Central memory CD8-positive, alpha-beta T cell (primary cell): ENCODE measurements at regions not wholly inside any gene's neighbourhood (a gene's known extent, or its start where the extent isn't known, plus 50 kb on each side); places are given as distances from the start of the nearest gene placed in this dataset.
"Not testable (repeated sequence)": the region's sequence is repeated elsewhere in the genome, so short reads cannot be mapped to it uniquely, and the experiment has no call there.

Experiments used
- ATAC-seq: fragments of 150-1000 bp; cut with Tn5 transposase; replicated peaks from 2 replicates; pipeline ENCODE4 v1.10.0; 2022; ENCODE audit warnings: mild to moderate bottlenecking, moderate FRiP score, moderate number of reproducible peaks; ENCODE audit not compliant: poor library complexity, severe bottlenecking; ENCODE audit errors: extremely low read depth
- DNase-seq, 2 donors: peaks; one replicate each; pipeline ENCODE4 v3.0.0; 2021; ENCODE audit warnings: low spot score in 2 of 2
- H3K27ac Mint-ChIP-seq: one replicate; pipeline ENCODE4 v1.8.0; 2022; ENCODE audit warnings: low read depth, mild to moderate bottlenecking, moderate library complexity, mixed read lengths
- H3K27me3 Mint-ChIP-seq: one replicate; pipeline ENCODE4 v1.8.0; 2022; ENCODE audit warnings: mixed read lengths
- H3K36me3 Mint-ChIP-seq: one replicate; pipeline ENCODE4 v1.8.0; 2022; ENCODE audit warnings: mild to moderate bottlenecking, moderate library complexity, mixed read lengths; ENCODE audit not compliant: insufficient read depth
- H3K4me1 Mint-ChIP-seq: one replicate; pipeline ENCODE4 v1.8.0; 2022; ENCODE audit warnings: mixed read lengths
- H3K4me3 Mint-ChIP-seq: one replicate; pipeline ENCODE4 v1.8.0; 2022; ENCODE audit warnings: mild to moderate bottlenecking, moderate library complexity, mixed read lengths
- H3K9me3 Mint-ChIP-seq: one replicate; pipeline ENCODE4 v1.8.0; 2022; ENCODE audit warnings: mixed read lengths

GRCh38 chr2:185954389-185954788 lies 215.8 kb downstream of the FSIP2 start:
- ATAC-seq: no peak
- H3K4me1 Mint-ChIP-seq: no peaks in the 10 kb centered on the region
- no peaks in the 10 kb centered on the region for H3K27me3 Mint-ChIP-seq
- DNase-seq: no peak
- H3K9me3 Mint-ChIP-seq: peaks cover 6% of the 10 kb centered on the region
- no peak overlapping the region for H3K4me3 Mint-ChIP-seq
- H3K27ac Mint-ChIP-seq: no peak overlapping the region
- H3K36me3 Mint-ChIP-seq: peaks cover 2% of the 10 kb centered on the region

GRCh38 chr2:185955050-185955449 lies 216.4 kb downstream of the FSIP2 start:
- ATAC-seq (no peak), DNase-seq (no peak)
- Mint-ChIP-seq H3K4me3 (no peak overlapping the region), H3K4me1 (no peaks in the 10 kb centered on the region), H3K36me3 (peaks cover 2% of the 10 kb centered on the region), H3K9me3 (peaks cover 6% of the 10 kb centered on the region), H3K27ac (no peak overlapping the region), H3K27me3 (no peaks in the 10 kb centered on the region)

DNA sequence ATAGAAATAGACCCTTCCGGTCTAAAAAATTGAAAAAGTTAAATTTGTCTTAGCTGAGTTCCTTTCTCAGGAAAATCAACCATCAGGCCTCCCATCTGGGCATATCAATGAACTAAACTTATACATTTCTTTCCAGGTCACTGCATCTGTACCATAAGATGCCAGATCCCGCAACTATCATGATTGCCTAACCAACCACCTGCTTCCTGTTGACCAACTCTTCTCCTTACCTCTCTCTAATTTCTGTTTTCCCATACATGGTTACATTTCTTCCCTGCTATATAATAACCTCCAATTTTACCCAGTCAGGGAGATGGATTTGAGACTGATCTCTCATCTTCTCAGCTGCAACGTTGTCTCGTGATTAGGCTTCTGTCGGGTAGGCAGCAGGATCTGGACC lies 228.7 kb downstream of the FSIP2 start:
- Mint-ChIP-seq H3K27me3 (no peaks in the 10 kb centered on the region), H3K9me3 (peaks cover under 1% of the 10 kb centered on the region), H3K27ac (no peak overlapping the region), H3K36me3 (no peaks in the 10 kb centered on the region), H3K4me3 (no peak overlapping the region), H3K4me1 (no peaks in the 10 kb centered on the region)
- ATAC-seq (no peak), DNase-seq (no peak)

- Mint-ChIP-seq H3K4me1 (no peaks in the 10 kb centered on the region), H3K27ac (no peak overlapping the region), H3K4me3 (no peak overlapping the region), H3K36me3 (no peaks in the 10 kb centered on the region), H3K27me3 (no peaks in the 10 kb centered on the region), H3K9me3 (peaks cover 11% of the 10 kb centered on the region)
- no peak for DNase-seq
- ATAC-seq: no peak
Measured at GRCh38 chr2:185970148-185970852, 231.7 kb downstream of the FSIP2 start.

DNA sequence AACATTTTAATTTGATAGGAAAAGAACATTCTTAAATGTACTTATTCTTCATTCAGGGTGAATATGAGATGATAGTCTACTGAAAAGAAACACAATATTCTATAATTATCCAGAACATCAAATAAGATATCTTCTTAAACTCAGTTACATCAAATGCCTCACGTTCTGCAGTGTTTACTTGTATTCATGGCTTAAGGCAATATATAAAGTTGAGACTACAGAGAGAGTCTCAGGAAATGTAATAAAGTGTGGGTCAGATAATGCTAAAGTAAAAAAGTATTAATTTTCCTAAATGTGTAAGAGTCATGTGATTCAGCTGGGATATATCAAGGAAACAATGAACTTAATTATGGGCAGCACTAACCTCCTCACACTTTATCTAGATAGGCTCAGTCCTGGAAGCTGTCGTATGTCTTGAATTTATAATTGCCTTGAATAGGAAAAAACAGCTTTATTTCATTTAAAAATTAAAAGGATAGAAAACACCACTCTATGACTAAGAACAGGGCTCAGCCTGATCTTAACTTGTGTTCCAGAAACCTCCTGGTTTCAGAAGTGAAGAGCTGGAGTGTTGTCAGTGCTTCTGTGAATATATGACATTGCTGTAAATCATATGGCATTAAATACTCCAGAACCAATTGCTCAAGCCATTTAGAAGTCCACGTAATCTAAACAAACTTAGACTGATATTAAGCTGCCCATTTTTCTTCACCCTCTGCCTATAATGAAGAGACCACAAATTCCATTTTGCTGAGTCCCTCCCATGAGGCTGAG lies 240.2 kb downstream of the FSIP2 start:
- Mint-ChIP-seq H3K4me3 (no peak overlapping the region), H3K27me3 (no peaks in the 10 kb centered on the region), H3K27ac (no peak overlapping the region), H3K36me3 (no peaks in the 10 kb centered on the region), H3K9me3 (peaks cover 5% of the 10 kb centered on the region), H3K4me1 (no peaks in the 10 kb centered on the region)
- no peak for DNase-seq
- ATAC-seq: no peak

GRCh38 chr2:185979546-185980071 lies 241.0 kb downstream of the FSIP2 start:
- H3K4me1 Mint-ChIP-seq: no peaks in the 10 kb centered on the region
- no peak for ATAC-seq
- no peak for DNase-seq
- no peaks in the 10 kb centered on the region for H3K9me3 Mint-ChIP-seq
- no peak overlapping the region for H3K4me3 Mint-ChIP-seq
- no peaks in the 10 kb centered on the region for H3K36me3 Mint-ChIP-seq
- H3K27me3 Mint-ChIP-seq: no peaks in the 10 kb centered on the region
- H3K27ac Mint-ChIP-seq: no peak overlapping the region

- H3K36me3 Mint-ChIP-seq: no peaks in the 10 kb centered on the region
- H3K4me3 Mint-ChIP-seq: no peak overlapping the region
- H3K9me3 Mint-ChIP-seq: no peaks in the 10 kb centered on the region
- no peak overlapping the region for H3K27ac Mint-ChIP-seq
- no peaks in the 10 kb centered on the region for H3K27me3 Mint-ChIP-seq
- no peaks in the 10 kb centered on the region for H3K4me1 Mint-ChIP-seq
- ATAC-seq: no peak
- no peak for DNase-seq
Measured at GRCh38 chr2:185980944-185981343, 242.3 kb downstream of the FSIP2 start.

DNA sequence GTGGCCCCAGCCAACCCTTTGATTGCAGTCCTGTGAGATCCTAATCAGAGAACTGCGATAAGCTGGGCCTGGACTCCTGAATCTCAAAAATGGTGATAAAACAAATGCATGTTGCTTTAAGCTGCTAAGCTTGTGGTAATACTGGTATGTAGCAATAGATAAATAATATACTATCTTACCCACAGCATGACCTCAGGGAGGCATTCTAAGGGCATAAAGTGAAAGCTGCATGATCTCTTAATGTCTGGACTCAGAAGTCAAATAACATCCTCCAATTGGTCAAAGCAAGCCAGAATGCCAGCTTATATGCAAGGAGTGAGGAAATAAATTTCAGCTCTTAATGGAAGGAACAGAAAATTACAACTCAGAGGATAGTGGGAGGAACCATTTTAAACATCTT lies 246.1 kb downstream of the FSIP2 start:
- H3K36me3 Mint-ChIP-seq: no peaks in the 10 kb centered on the region
- H3K4me1 Mint-ChIP-seq: no peaks in the 10 kb centered on the region
- no peaks in the 10 kb centered on the region for H3K27me3 Mint-ChIP-seq
- DNase-seq (no peak), ATAC-seq (no peak)
- H3K27ac Mint-ChIP-seq: no peak overlapping the region
- no peak overlapping the region for H3K4me3 Mint-ChIP-seq
- H3K9me3 Mint-ChIP-seq: no peaks in the 10 kb centered on the region

DNA sequence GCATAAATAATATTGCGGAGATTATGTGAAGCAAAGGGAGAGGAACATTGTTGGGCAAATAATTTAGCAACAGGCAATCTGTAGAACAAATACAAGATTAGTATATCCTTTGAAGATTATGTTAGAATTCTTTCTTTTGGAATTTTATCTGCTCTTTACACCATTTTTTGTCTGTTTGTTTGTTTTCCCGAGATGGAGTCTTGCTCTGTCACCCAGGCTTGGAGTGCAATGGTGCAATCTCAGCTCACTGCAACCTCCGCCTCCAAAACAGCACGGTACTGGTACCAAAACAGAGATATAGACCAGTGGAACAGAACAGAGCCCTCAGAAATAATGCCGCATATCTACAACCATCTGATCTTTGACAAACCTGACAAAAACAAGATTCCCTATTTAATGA lies 250.3 kb downstream of the FSIP2 start:
- H3K4me3 Mint-ChIP-seq, H3K27ac Mint-ChIP-seq, H3K36me3 Mint-ChIP-seq, ATAC-seq, H3K27me3 Mint-ChIP-seq, DNase-seq, H3K4me1 Mint-ChIP-seq, H3K9me3 Mint-ChIP-seq: not testable (repeated sequence)

DNA sequence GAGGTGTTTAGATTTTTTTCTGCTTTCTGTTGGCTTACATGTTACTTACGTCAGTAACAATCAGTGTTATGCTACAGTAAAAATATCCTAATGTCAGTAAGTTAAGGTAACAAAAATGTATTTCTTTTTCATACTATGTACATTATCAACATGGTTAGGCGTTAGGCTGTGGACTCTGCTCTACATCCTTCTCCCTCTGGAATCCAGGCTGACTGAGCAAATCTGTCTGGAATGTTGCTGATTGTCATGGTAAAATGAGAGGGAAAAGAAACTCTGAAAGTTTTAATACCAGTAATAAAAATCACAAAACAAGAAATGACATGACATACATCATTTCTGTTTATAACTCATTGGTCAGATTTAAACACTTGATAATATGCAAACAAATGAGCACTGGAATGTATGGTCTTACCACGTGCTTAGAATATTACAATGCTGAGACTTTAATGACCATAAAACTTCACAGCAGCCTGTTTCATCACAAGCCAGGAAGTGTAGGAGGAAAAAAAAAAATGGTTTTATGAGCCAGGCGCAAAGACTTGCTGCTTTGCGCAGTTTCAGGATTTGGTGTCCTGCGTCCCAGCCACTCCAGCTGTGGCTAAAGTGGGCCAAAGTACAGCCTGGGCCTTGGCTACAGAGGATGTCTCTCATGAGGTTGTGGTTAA lies 252.4 kb downstream of the FSIP2 start:
- DNase-seq (no peak), ATAC-seq (no peak)
- no peak overlapping the region for H3K27ac Mint-ChIP-seq
- no peaks in the 10 kb centered on the region for H3K36me3 Mint-ChIP-seq
- no peaks in the 10 kb centered on the region for H3K4me1 Mint-ChIP-seq
- H3K9me3 Mint-ChIP-seq: no peaks in the 10 kb centered on the region
- H3K27me3 Mint-ChIP-seq: no peaks in the 10 kb centered on the region
- no peak overlapping the region for H3K4me3 Mint-ChIP-seq

DNA sequence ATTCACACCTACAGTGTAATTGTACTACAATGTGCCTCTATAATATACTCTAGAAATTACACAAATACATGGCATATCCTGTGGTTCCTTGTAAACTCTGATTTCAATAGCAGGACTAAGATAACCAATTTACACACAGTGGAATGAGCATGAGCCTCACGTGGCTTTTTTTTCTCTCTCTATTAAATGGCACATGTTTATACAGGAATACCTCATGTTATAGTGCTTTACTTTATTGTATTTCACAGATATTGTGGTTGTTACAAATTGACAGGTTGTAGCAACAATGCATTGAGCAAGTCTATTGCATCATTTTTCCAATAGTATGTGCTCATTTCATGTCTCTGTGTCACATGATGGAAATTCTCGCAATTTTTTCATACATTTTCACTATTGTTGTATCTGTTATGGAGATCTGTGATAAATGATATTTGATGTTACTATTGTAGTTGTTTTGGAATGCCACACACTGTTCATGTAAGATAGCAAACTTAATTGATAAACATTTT lies 260.0 kb downstream of the FSIP2 start:
- no peak overlapping the region for H3K27ac Mint-ChIP-seq
- DNase-seq: no peak
- ATAC-seq: no peak
- H3K4me3 Mint-ChIP-seq: no peak overlapping the region
- H3K9me3 Mint-ChIP-seq: no peaks in the 10 kb centered on the region
- H3K27me3 Mint-ChIP-seq: no peaks in the 10 kb centered on the region
- no peaks in the 10 kb centered on the region for H3K4me1 Mint-ChIP-seq
- H3K36me3 Mint-ChIP-seq: no peaks in the 10 kb centered on the region

DNA sequence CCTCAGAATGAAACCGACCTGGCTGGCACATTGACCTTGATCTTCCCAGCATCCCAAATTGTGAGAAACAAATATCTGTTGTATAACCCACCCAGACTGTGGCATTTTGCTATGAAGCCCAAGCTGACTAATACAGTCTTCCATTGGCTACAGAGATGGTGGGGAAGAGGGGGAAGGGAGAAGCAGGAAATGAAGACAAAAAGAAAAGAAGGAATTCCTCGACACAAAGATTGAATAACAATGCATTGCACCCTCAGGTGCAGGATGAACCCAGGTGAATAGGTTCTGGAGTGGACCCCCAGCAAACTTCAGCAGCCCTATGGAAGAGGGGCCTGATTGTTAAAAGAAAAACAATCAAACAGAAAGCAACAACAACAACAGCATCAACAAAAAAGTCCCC lies 270.7 kb downstream of the FSIP2 start:
- no peaks in the 10 kb centered on the region for H3K36me3 Mint-ChIP-seq
- DNase-seq (no peak), ATAC-seq (no peak)
- no peaks in the 10 kb centered on the region for H3K4me1 Mint-ChIP-seq
- no peak overlapping the region for H3K4me3 Mint-ChIP-seq
- no peaks in the 10 kb centered on the region for H3K27me3 Mint-ChIP-seq
- H3K9me3 Mint-ChIP-seq: peaks cover 21% of the 10 kb centered on the region
- no peak overlapping the region for H3K27ac Mint-ChIP-seq
